Choroid plexus epithelial cell (primary cell): ENCODE measurements at regions not wholly inside any gene's neighbourhood (a gene's known extent, or its start where the extent isn't known, plus 50 kb on each side); places are given as distances from the start of the nearest gene placed in this dataset.

Experiments used
- DNase-seq: peaks from one replicate; pipeline ENCODE4 v3.0.0-alpha.2; 2010; ENCODE audit warnings: low read depth
- H3K4me3 ChIP-seq: 2 replicates; pipeline ENCODE4 v1.5.1; 2011; ENCODE audit warnings: low read depth, mild to moderate bottlenecking, control low read depth, low read length, moderate library complexity
- CTCF ChIP-seq: conservative IDR thresholded peaks from 2 replicates; pipeline ENCODE4 v1.5.1; 2011; ENCODE audit warnings: low read depth, mild to moderate bottlenecking, control low read depth, inconsistent platforms, low read length, moderate library complexity

DNA sequence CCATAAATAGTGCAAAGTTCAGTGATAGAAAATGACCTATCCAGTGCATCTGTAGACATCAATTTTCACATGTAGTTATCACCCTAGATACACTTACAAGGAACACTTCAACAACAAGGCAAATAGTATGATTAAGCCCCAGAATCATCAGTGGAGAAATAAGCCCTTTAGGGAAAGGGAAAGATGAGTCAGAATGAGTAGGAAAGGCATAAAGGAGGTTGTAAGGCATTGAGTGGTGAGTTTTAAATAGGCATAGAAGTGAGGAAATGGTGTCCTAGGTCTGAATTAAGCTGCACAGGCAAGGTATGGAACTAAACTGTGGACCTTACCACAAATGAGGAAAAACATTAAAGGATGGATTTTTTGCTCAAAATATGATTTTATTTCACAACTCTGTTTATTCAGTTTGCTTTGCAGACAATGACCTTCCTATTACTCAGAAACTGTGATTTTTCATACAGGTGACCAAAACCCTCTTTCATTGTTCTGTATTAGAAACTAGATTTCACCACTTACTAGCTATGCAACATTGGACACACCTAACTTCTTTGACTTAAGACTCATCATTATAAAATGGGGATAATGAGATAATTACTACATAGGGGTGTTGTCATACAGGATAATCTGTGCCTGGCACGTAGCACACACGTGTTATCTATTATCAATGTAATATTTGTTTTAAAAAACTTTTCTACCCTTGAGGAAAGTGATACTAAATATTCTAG, 57.0 kb upstream of the MAP9 start:
- peak; percentile 10 for DNase-seq
- TF ChIP-seq CTCF: no peak
- H3K4me3 ChIP-seq: no peak overlapping the region

DNA sequence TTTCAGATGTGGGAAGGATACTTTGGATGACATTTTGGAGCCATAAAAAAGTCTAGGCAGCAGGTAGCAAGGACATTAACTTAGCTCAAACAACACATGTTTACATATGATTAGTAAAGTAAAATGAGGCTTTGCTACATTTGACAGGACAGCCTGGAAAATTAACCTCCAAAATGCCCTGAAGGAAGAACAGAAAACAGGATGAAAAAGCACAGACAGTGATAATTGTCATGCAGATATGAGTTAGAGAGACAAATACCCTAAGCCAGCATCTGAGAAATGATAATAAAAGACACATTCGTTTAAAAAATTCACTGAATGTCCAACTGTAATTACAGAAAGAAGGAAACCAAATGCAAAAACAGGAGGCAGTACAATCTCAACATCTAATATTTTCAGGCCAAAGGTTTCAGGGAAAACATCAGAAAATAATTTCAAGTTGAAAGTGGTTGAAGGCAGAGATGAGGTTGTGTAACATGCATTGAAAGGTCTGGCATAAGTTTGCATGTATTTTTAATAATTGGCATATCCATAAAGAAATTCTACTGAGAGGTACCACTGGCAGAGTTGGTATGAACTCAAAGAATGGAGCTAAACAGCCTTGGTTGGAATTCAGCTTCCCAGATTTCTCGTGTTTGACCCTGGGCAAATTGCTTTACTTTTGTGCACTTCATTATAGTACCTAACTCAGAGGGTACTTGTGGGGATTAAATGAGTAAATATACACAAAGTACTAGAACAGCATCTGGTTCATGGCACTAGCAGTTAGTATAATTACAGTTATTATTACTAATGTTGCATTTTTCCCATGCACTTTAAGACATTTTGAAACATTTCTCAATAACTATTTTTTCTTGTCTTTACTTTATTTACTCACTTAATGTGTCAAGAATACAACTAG, 54.4 kb upstream of the MAP9 start:
- no peak for TF ChIP-seq CTCF
- no peak overlapping the region for H3K4me3 ChIP-seq
- DNase-seq: no peak

- no peak for DNase-seq
- TF ChIP-seq CTCF: no peak
- H3K4me3 ChIP-seq: no peak overlapping the region
Observed at GRCh38 chr4:155428128-155428527, 51.4 kb upstream of the MAP9 start.

DNA sequence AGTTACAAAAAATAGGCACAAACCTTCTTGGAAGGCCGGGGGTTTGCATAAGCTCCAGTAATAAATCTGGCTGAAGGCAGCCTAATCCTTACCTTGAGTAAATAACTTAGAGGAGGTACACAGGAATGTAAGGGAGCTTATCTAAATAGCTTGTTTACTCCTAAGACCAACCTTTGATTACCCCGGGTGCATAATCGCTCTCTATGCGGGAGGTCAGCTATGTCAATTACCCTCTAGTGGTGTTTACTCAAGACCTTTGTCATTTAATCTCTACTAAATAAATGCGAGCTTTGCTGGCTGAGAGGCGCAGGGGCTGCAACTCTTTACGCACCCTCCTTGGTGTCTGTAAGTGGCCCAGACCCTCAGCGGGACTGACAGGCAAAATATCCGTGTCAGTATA, 50.2 kb upstream of the MAP9 start:
- no peak for DNase-seq
- TF ChIP-seq CTCF: no peak
- no peak overlapping the region for H3K4me3 ChIP-seq
